ENCODE measurements at regions not wholly inside any gene's neighbourhood (a gene's known extent, or its start where the extent isn't known, plus 50 kb on each side); places are given as distances from the start of the nearest gene placed in this dataset.
"Not testable (repeated sequence)": the region's sequence is repeated elsewhere in the genome, so short reads cannot be mapped to it uniquely, and the experiment has no call there.

DNA sequence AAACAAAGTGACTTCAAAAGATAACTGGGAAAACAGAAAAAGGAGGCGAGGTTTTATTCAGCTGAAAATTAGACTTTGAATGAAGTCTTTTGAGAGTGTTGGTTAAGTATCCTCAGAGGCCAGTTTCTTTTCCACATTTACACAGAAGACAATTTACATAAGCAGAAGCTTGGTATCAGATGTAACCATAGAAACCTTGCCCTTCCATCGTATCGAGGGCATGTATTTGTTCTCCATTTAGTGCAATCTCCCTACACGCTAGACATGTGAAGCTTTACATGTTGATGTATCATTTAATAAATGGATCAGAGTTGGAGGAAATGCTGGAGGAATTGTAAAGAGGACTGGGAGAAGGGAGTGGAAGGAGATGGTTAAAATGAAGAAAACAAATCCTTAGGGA, 161.0 kb upstream of the CRBN start:
- no peak for DNase-seq (ENCODE audit: low read depth)

- DNase-seq (ENCODE audit: low read depth) = no peak
Observed at GRCh38 chr3:3335903-3336302, 156.4 kb upstream of the CRBN start.

DNA sequence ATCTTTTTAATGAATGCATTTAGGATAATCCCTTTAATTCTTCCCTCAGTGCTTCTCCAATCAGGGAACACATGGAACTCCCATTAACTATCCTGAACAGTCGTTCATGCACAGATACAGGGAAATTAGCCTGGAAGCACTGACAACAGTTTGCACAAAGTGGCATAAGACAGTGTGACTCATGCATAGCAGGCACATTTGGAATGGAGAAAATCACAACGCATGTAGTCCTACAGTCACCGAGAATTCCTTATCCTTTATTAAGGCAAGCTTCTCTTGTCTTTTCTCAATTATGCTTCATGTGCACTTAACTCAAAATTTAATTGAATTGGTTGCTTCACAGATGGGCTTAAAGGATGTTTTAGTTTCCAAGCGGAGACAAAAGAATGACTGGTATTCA, 155.0 kb upstream of the CRBN start:
- DNase-seq (ENCODE audit: low read depth) = no peak

- DNase-seq (ENCODE audit: low read depth) = no peak
Observed at GRCh38 chr3:3333571-3333970, 154.1 kb upstream of the CRBN start.

- no peak for DNase-seq (ENCODE audit: low read depth)
Observed at GRCh38 chr3:3316521-3316920, 137.0 kb upstream of the CRBN start.

DNA sequence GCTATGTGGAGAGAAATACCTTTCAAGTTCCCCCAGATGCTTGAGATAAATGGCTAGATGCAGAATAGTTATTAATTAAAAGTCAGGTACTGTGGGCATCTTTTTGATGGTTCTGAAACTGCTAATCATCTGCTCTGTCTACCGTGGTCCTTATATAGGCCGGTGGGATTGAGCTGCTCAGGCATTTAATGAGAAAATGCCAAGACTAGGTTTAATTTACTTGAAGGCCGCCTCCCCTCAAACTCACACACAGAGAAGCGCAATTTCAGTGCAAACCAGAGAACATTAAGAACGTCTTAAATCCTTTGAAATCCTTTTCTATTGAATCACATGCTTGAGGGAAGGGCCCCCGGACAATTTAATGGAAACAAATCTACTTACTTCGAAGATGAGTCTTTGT, 136.4 kb upstream of the CRBN start:
- DNase-seq (ENCODE audit: low read depth) = no peak

DNA sequence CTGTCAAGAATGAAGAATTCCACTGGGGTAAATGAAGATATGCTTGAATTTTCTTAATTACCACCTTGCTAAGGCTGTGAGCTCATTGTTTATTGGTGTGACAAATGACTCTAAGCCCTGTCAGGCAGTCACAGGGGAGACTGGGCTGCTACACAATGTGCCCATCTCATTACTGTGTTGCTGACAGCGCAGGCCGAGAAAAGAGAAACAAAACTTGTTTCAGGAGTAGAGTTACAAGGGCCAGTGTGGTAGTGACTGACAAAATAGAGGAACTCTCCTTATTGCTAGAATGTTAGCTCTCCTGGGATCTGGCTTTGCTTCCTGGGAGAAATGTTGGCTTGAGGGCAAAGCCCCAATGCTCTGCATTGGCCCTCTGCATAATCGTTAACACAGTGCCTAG, 130.4 kb upstream of the CRBN start:
- DNase-seq (ENCODE audit: low read depth) = no peak

- DNase-seq (ENCODE audit: low read depth) = no peak
Observed at GRCh38 chr3:3308809-3309208, 129.3 kb upstream of the CRBN start.

- no peak for DNase-seq (ENCODE audit: low read depth)
Observed at GRCh38 chr3:3307491-3307890, 128.0 kb upstream of the CRBN start.

- DNase-seq (ENCODE audit: low read depth) = no peak
Observed at GRCh38 chr3:3305841-3306240, 126.3 kb upstream of the CRBN start.

DNA sequence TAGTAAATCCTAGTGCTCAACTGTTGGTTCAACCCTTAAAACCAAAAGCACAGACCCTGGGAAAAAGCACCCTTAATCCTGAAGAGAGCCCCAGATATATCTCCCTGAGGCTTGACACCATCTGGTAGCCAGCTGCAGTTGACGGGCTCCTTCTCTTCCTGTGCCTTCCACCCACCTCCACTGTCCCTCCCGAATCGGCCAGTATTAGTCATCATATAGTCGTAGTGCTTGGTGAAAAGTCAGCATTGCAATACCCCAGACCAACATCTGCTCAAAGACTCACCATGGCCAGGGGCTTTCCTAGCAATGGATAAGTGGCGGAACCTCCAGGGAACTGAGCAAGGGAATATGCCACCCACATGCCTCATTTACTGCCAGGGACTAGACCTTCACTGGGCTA, 125.6 kb upstream of the CRBN start:
- no peak for DNase-seq (ENCODE audit: low read depth)

- no peak for DNase-seq (ENCODE audit: low read depth)
Observed at GRCh38 chr3:3303636-3304035, 124.1 kb upstream of the CRBN start.

GRCh38 chr3:3302964-3303363, 123.5 kb upstream of the CRBN start:
- DNase-seq (ENCODE audit: low read depth) = no peak

GRCh38 chr3:3301476-3301875, 122.0 kb upstream of the CRBN start:
- no peak for DNase-seq (ENCODE audit: low read depth)

GRCh38 chr3:3296979-3297381, 117.5 kb upstream of the CRBN start:
- no peak for DNase-seq (ENCODE audit: low read depth)

GRCh38 chr3:3295586-3295985, 116.1 kb upstream of the CRBN start:
- DNase-seq (ENCODE audit: low read depth) = peak; percentile 8

DNA sequence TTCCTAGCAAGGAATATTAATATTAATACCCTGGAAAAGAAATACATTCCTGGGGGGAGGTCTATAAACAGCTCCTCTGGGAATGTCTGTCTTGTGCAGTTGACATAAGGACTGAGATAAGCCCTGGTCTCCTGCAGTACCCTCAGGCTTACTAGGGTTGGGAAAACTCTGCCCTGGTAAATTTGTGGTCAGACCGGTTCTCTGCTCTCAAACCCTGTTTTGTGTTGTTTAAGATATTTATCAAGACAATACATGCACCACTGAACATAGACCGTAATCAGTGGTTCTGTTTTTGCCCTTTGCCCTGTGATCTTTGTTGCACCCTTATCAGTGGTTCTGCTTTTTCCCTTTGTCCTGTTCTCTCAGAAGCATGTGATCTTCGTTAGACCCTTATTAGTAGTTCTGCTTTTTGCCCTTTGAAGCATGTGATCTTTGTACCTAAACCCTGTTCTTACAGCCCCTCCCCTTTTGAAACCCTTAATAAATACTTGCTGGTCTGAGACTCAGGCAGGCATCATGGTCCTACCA, 112.3 kb upstream of the CRBN start:
- not testable (repeated sequence) for DNase-seq (ENCODE audit: low read depth)

DNA sequence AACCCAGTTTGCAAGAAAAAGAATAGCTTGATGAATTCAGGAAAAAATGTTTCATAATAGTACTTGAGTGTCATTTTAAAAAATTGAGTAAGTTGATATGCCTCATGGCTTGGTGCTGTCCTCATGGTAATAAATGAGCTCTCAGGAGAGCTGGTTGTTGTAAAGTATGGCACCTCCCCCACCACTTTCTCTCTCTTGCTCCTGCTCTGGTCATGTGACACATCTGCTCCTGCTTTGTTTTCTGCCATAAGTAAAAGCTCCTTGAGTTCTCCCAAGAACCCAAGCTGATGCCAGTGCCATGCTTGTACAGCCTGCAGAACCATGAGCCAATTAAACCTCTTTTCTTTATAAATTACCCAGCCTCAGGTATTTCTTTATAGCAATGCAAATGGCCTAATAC, 108.8 kb upstream of the CRBN start:
- DNase-seq (ENCODE audit: low read depth) = no peak

- DNase-seq (ENCODE audit: low read depth) = peak; percentile 9
Observed at GRCh38 chr3:3286014-3286413, 106.5 kb upstream of the CRBN start.

GRCh38 chr3:3281024-3281423, 101.5 kb upstream of the CRBN start:
- no peak for DNase-seq (ENCODE audit: low read depth)

GRCh38 chr3:3280396-3280795, 100.9 kb upstream of the CRBN start:
- DNase-seq (ENCODE audit: low read depth) = no peak

DNA sequence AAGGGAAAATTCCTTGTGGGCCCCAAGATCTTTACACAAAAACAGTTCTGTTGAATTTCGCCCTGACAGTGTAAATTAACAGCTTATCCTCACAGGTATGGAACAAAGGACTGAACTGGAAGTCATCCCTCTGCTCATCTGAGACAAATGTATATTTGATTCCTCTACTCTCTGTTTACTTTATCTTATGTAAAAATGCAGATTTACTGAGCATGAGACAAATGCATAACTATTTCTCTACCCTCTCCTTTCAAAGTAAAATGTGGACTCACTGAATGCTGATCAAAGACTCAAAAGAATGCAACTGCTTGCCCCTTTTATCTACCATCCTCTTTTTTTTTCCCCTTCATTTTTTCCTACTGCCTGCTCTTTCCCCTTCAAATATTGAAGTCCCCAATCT, 98.6 kb upstream of the CRBN start:
- DNase-seq (ENCODE audit: low read depth) = no peak

- DNase-seq (ENCODE audit: low read depth) = no peak
Observed at GRCh38 chr3:3276630-3277029, 97.1 kb upstream of the CRBN start.

GRCh38 chr3:3264796-3265195, 85.3 kb upstream of the CRBN start:
- DNase-seq (ENCODE audit: low read depth) = no peak

Measured in HT1080 (cell line).